IPS DF 6.9 (cell line): ENCODE measurements at regions not wholly inside any gene's neighbourhood (a gene's known extent, or its start where the extent isn't known, plus 50 kb on each side); places are given as distances from the start of the nearest gene placed in this dataset.

Source experiments
- DNase-seq: peaks from one replicate; pipeline ENCODE4 v3.0.0-alpha.2; 2013; ENCODE audit warnings: low read depth, low spot score
- H3K27ac ChIP-seq: one replicate; pipeline ENCODE4 v1.5.1; 2013; ENCODE audit warnings: low read length, control low read depth
- H3K27me3 ChIP-seq: 2 replicates; pipeline ENCODE4 v1.6.1; 2013; ENCODE audit warnings: mild to moderate bottlenecking, low read length; ENCODE audit not compliant: control insufficient read depth, insufficient read depth
- H3K36me3 ChIP-seq: 2 replicates; pipeline ENCODE4 v1.6.1; 2013; ENCODE audit warnings: low read length; ENCODE audit not compliant: control insufficient read depth, insufficient read depth
- H3K4me1 ChIP-seq: 2 replicates; pipeline ENCODE4 v1.6.1; 2013; ENCODE audit warnings: low read length; ENCODE audit not compliant: control insufficient read depth, insufficient read depth
- H3K4me3 ChIP-seq: 2 replicates; pipeline ENCODE4 v1.5.1; 2013; ENCODE audit warnings: mild to moderate bottlenecking, low read length
- H3K9me3 ChIP-seq: 2 replicates; pipeline ENCODE4 v1.6.1; 2013; ENCODE audit warnings: low read length, inconsistent platforms; ENCODE audit not compliant: control insufficient read depth, insufficient read depth
- WGBS: extraction: QIAGEN DNeasy Blood & Tissue Kit; methylation state at CpG from one replicate; pipeline ENCODE4 v1.1.7; 2013; ENCODE audit warnings: mixed read lengths, missing lambda C conversion rate; ENCODE audit not compliant: insufficient read length, insufficient coverage; 5-methylcytosine and 5-hydroxymethylcytosine counted together

DNA sequence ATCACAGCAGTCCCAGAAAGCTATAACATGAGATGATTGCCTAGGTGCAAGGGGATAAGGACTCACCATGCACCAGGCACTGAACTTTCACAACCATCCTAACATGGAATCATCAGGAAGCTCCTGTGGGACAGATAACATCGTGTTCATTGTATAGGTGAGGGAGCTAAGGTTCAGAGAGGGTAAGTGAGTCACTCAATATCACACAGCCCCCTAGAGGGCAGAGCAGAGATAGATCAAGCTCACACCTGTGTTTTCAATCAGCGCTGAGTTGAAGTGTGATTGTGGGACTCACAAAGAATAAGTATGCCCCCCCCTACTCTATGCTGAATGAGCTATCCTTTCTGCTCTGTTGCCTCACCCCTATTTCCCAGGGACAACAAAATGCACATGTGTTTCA is 377.7 kb upstream of the ERCC4 start:
- DNase-seq, result no peak
- no peaks in the 10 kb centered on the region for H3K36me3 ChIP-seq
- no peak overlapping the region for H3K4me3 ChIP-seq
- no peaks in the 10 kb centered on the region for H3K27me3 ChIP-seq
- H3K4me1 ChIP-seq, result no peaks in the 10 kb centered on the region
- WGBS, result no CpG with 5 or more reads among the region's 2 CpGs
- no peak overlapping the region for H3K27ac ChIP-seq
- no peaks in the 10 kb centered on the region for H3K9me3 ChIP-seq

DNA sequence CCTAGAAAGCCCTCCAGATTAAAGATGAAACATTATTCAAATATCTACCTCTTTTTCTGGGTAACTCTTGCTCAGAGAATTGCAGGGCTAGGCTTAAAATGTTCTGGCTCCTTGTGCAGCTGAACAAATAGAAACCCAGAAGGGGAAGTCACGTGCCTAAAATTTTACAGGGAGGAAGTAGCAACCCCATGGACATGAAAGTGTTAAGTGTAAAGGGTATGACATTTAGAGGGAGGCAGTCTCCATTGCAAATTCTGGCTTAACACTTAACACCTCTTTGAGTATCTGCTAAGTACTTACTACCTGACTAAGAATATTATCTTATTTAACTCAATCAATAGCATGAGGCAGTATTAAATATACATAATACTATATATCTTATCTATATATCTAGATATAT is 376.1 kb upstream of the ERCC4 start:
- H3K9me3 ChIP-seq, result no peaks in the 10 kb centered on the region
- no peak overlapping the region for H3K27ac ChIP-seq
- H3K27me3 ChIP-seq, result no peaks in the 10 kb centered on the region
- no peak for DNase-seq
- no peak overlapping the region for H3K4me3 ChIP-seq
- H3K36me3 ChIP-seq, result no peaks in the 10 kb centered on the region
- no peaks in the 10 kb centered on the region for H3K4me1 ChIP-seq
- WGBS, result no CpG with 5 or more reads among the region's 1 CpG

DNA sequence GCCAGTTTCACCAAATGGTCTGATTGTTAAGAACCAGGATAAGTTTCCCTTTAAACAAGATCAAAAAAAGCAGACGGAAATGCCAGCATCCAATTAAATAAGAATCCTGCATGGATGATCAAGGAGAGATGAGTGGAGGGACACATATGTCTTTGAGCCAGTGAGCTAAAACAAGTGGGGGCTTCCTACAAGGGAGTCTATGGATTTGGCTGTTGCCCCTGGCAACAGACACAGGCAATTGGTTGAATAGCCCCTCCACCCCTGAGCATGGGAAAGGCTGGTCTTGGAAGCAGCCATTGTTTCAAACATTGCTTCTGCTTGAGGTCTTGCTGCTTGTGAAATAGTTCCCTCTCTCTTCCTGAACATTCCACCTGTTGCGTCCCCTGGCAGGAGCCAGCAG is 374.7 kb upstream of the ERCC4 start:
- no peak for DNase-seq
- Histone ChIP-seq H3K27me3 (no peaks in the 10 kb centered on the region), H3K36me3 (no peaks in the 10 kb centered on the region), H3K4me3 (no peak overlapping the region), H3K27ac (no peak overlapping the region), H3K9me3 (no peaks in the 10 kb centered on the region), H3K4me1 (no peaks in the 10 kb centered on the region)
- no CpG with 5 or more reads among the region's 2 CpGs for WGBS

DNA sequence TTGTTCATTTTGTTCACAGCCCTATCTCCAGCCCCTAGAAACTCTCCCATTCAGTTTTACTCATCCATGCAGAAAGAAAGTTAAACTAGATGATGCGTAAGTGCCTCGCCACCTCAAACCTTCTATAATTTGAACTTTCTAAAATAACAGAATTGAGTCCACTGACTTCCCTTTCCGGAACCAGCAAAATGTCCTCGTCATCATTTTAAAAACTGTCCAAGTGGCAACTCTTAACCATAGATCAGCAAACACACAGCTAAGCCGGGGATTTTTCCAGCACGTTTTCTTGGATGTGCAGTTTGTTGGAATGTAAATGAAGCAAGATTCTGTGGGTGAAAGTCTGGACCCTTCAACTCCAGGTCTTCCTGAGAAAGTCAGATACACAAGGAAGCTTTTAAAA is 369.7 kb upstream of the ERCC4 start:
- WGBS, result no CpG with 5 or more reads among the region's 6 CpGs
- Histone ChIP-seq H3K4me3 (no peak overlapping the region), H3K4me1 (0 out of 2 replicates have a peak, but pooled peaks cover 2% of the 10 kb centered on the region), H3K27me3 (no peaks in the 10 kb centered on the region), H3K27ac (no peak overlapping the region), H3K9me3 (no peaks in the 10 kb centered on the region), H3K36me3 (no peaks in the 10 kb centered on the region)
- no peak for DNase-seq

DNA sequence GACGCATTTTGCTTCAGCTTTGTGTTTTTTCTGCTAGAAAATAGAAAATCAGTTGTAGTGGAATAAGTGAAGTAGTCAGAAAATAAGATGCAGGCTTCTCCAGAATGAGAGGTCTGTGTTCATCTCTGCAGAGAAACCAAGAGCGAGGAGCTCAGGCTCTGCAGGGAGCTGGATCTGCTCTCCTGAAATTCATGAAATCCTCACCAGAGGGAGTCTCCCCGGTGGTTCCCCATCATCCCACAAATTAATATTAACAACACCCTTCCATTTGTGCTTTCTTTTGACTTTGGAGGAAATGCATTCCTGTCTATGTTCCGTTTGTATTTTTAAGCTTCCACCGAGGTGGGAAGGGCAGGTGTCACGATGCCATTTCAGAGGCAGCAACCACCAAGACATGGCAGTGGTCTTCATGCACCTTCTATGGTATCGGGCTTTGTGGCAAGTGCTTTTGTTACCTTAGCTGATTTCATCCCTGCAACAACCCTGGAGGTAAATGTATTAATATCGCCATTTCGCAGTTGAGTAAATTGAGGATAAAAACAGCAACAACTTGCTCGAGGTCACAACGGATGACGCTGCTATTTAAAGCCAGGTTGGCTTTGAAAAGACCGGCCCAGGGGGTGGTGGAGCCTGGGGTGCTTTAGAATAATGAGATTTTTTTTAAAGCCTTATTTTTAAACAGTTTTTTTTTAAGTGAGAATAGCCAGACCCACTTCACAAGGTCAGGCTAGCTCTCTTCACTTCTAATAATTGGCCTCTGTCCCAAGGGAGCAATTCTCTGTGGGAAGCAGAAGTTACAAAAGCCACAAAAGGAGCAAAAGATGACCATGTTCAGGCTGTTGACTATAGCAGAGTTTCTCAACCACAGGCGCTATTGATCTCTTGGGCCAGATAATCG is 367.6 kb upstream of the ERCC4 start:
- WGBS, result no CpG with 5 or more reads among the region's 15 CpGs
- Histone ChIP-seq H3K27me3 (no peaks in the 10 kb centered on the region), H3K36me3 (no peaks in the 10 kb centered on the region), H3K4me1 (peaks cover 4% of the 10 kb centered on the region; the same call in 1 of the 2 replicates), H3K27ac (no peak overlapping the region), H3K4me3 (no peak overlapping the region), H3K9me3 (no peaks in the 10 kb centered on the region)
- DNase-seq, result no peak

DNA sequence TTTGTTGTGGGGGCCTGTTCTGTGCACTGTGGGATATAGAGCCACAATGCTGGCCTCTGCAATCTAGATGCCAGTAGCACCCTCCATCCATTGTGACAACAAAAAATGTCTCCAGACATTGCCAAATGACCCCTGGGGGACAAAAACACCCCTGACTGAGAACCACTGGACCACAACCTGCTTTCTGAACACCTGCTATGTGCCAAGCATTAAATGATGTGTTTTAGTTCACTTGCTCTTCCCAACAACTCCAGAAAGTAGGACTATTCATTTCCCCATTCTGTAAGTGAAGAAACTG is 367.0 kb upstream of the ERCC4 start:
- Histone ChIP-seq H3K36me3 (no peaks in the 10 kb centered on the region), H3K27me3 (no peaks in the 10 kb centered on the region), H3K27ac (no peak overlapping the region), H3K4me1 (peaks cover 4% of the 10 kb centered on the region; the same call in 1 of the 2 replicates), H3K4me3 (no peak overlapping the region), H3K9me3 (no peaks in the 10 kb centered on the region)
- DNase-seq, result no peak

DNA sequence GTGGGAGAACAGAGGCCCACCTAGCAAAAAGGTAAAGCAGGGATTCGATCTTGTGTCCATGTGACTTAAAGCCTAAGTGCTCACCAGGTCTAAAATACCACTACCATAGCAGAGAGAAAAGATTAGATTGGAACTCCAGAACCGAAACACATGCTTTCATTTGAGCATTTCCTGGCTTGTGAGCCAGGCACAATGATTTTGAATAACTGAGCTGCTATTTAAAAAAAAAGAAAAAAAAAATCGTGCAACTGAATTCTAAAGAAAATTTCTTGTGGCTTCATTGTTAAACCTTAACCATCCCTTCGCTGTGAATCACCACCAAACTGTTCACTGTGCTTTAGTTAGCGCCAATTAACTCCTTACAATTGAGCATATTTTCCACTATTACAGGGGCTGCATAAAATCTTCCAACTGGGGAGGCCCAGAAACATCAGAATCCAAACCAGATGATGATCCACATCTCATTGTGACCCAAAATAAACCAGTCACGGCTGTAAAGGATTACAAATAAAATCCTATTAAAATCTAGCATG is 366.4 kb upstream of the ERCC4 start:
- no peak overlapping the region for H3K4me3 ChIP-seq
- no peak for DNase-seq
- H3K36me3 ChIP-seq, result no peaks in the 10 kb centered on the region
- H3K4me1 ChIP-seq, result peaks cover 4% of the 10 kb centered on the region; the same call in 1 of the 2 replicates
- no CpG with 5 or more reads among the region's 6 CpGs for WGBS
- no peaks in the 10 kb centered on the region for H3K9me3 ChIP-seq
- no peaks in the 10 kb centered on the region for H3K27me3 ChIP-seq
- no peak overlapping the region for H3K27ac ChIP-seq

DNA sequence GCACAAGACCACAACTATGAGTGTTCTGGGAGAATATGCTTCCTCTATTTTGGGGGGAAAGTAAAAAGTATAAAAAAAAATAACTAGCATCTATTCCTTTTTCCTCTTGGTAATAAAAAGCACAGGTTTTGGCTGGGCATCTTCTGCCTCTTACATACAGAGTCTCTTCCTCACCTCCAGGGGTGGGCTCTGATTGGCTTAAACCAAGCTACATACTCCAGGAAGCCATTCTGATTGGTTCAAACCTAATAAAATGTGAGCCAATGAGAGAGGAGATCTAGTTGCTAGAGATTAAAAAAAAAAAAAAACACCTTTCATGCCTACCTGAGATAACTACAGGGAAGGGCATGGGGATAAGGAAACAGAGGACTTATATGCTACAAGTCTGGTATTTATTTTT is 365.9 kb upstream of the ERCC4 start:
- Histone ChIP-seq H3K27ac (no peak overlapping the region), H3K9me3 (no peaks in the 10 kb centered on the region), H3K27me3 (no peaks in the 10 kb centered on the region), H3K4me3 (no peak overlapping the region), H3K4me1 (peaks cover 4% of the 10 kb centered on the region; the same call in 1 of the 2 replicates), H3K36me3 (no peaks in the 10 kb centered on the region)
- DNase-seq, result no peak

DNA sequence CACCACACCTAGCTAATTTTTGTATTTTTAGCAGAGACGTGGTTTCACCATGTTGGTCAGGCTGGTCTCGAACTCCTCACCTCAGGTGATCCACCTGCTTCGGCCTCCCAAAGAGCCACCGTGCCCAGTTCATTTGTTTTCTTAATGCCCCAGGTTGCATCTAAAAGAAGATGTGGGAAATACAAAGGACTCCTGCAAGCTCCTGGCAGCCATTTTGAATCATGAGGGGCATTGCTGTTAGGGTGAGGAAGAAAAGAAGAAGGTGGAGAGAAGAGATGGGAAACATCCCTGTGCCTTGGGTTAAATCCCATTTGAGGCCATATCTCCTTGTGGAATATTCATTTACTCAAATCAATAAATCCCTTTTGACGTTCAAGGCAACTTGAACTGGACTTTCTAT is 365.3 kb upstream of the ERCC4 start:
- no peak overlapping the region for H3K4me3 ChIP-seq

DNA sequence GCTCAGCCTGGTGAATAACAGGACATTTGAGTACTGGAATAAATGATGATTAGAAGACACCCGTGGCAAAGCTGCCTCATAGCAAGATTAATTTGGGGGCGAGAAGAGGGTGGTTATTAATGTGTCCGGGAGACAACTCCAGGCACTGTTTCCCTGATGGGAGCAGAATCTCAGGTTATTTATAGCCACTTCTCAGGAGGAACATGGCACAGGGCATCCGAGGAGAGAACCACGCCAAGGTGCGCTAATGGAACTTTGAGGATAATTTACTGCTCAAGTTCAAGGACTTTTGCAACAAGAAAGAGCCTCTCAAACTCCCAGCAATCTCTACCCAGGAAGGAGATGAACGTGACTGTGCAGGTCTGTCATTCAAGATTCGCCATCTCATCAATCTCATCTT is 362.5 kb upstream of the ERCC4 start:
- DNase-seq, result no peak
- Histone ChIP-seq H3K27ac (no peak overlapping the region), H3K9me3 (no peaks in the 10 kb centered on the region), H3K27me3 (no peaks in the 10 kb centered on the region), H3K4me3 (no peak overlapping the region), H3K36me3 (no peaks in the 10 kb centered on the region), H3K4me1 (peaks cover 2% of the 10 kb centered on the region; the same call in 1 of the 2 replicates)
- no CpG with 5 or more reads among the region's 8 CpGs for WGBS

More for the DNA sequence above, 365.3 kb upstream of the ERCC4 start:
- DNase-seq, result no peak
- no CpG with 5 or more reads among the region's 5 CpGs for WGBS
- Histone ChIP-seq H3K27me3 (no peaks in the 10 kb centered on the region), H3K4me1 (peaks cover 4% of the 10 kb centered on the region; the same call in 1 of the 2 replicates), H3K36me3 (no peaks in the 10 kb centered on the region), H3K27ac (no peak overlapping the region), H3K9me3 (no peaks in the 10 kb centered on the region)

DNA sequence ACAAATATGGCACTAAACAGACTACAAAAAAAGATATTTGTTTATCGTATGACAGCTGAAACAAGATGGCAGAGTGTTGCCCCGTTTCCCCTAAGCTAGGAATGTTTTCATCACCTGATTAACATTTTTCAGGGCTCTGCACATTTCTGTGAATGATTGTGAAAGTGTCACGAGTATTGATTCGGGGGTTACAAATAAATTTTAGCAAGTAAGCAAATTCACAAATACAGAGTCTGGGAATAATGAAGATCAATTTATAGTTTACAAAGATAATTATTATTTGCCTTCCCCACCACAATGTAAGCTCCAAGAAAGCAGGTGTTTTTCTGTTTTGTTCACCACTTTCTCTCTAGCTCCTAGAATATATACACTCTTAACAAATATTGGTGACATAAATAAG is 361.2 kb upstream of the ERCC4 start:
- Histone ChIP-seq H3K27ac (no peak overlapping the region), H3K36me3 (no peaks in the 10 kb centered on the region), H3K4me1 (peaks cover 2% of the 10 kb centered on the region; the same call in 1 of the 2 replicates), H3K9me3 (no peaks in the 10 kb centered on the region), H3K27me3 (no peaks in the 10 kb centered on the region), H3K4me3 (no peak overlapping the region)
- WGBS, result no CpG with 5 or more reads among the region's 4 CpGs
- no peak for DNase-seq
